ENCODE measurements at regions not wholly inside any gene's neighbourhood (a gene's known extent, or its start where the extent isn't known, plus 50 kb on each side); places are given as distances from the start of the nearest gene placed in this dataset.

DNA sequence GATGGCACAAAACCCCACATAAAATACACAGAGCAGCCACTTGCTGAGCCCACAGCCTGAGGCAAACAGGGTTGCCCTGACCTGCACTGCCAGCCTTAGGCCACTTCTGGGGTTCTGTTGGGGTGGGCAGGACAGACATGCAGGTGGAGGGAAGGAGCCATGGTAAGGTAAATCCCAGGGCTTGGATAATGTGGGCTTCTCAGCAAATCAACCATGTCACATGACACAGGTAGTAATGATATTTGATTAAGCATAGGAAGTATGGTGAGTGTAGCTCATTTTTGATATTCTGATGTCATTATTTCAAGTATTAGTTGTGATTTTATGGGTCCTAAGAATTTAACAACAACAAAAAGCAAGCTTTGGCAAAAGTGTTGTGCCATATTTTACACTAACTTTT lies 124.6 kb downstream of the FOXA2 start:
- Histone ChIP-seq H3K79me2 (ENCODE audit: control insufficient read depth in 1 of 2, insufficient read depth in 2 of 2, low read length in 2 of 2) (no peaks in the 10 kb centered on the region), H3K4me3 (ENCODE audit: extremely low read depth in 1 of 4, insufficient read depth in 2 of 4, low read depth in 3 of 4, low read length in 4 of 4) (no peak overlapping the region), H3K23me2 (ENCODE audit: low read depth, low read length) (no peaks in the 10 kb centered on the region), H3K79me1 (ENCODE audit: low read depth, low read length) (no peaks in the 10 kb centered on the region), H3K4me2 (ENCODE audit: insufficient read depth in 1 of 2, low read depth in 2 of 2, low read length in 2 of 2) (no peak overlapping the region), H3K23ac (ENCODE audit: insufficient read length) (no peak overlapping the region), H4K8ac (ENCODE audit: extremely low read depth, insufficient read depth, low read length) (no peak overlapping the region), H2BK15ac (ENCODE audit: low read length) (no peak overlapping the region), H3K27ac (ENCODE audit: low read depth, low read length) (no peak overlapping the region), H2BK5ac (ENCODE audit: low read depth, low read length) (no peak overlapping the region), H3K4ac (replicated peaks; ENCODE audit: insufficient read length, low read depth, low read length) (no peak overlapping the region), H3K9me3 (ENCODE audit: insufficient read depth in 2 of 2, low read depth in 1 of 2, low read length in 1 of 2) (no peaks in the 10 kb centered on the region), H3K27me3 (replicated peaks in 1 of 4; ENCODE audit: control insufficient read depth in 3 of 4, extremely low read depth in 1 of 4, insufficient read depth in 3 of 4, low read length in 3 of 4) (peaks cover 19 to 58% (median 47%) of the 10 kb centered on the region in 4 experiments), H2BK12ac (ENCODE audit: low read depth, low read length) (no peak overlapping the region), H3K18ac (ENCODE audit: extremely low read depth, low read length) (no peak overlapping the region), H3K4me1 (replicated peaks in 1 of 4; ENCODE audit: control insufficient read depth in 3 of 4, insufficient read depth in 4 of 4, low read length in 3 of 4) (peaks cover 5 to 15% (median 10%) of the 10 kb centered on the region in 4 experiments), H4K20me1 (replicated peaks in 1 of 2; ENCODE audit: control insufficient read depth in 1 of 2, insufficient read depth in 2 of 2, low read length in 2 of 2) (peaks cover 2 to 5% of the 10 kb centered on the region in 2 experiments), H3K14ac (ENCODE audit: insufficient read length) (no peak overlapping the region), H3K56ac (replicated peaks; ENCODE audit: insufficient read length, low read depth, low read length) (no peak overlapping the region), H4K5ac (ENCODE audit: insufficient read length, low read depth, low read length) (no peak overlapping the region), H2BK20ac (ENCODE audit: low read length) (no peak overlapping the region), H2AK5ac (ENCODE audit: low read depth, low read length) (no peak overlapping the region), H2BK120ac (replicated peaks; ENCODE audit: low read depth, low read length) (no peak overlapping the region), H3K9ac (replicated peaks in 1 of 4; ENCODE audit: extremely low read depth in 1 of 4, low read depth in 3 of 4, low read length in 3 of 4) (no peak overlapping the region), H3K36me3 (ENCODE audit: control insufficient read depth in 2 of 4, insufficient read depth in 4 of 4, low read length in 3 of 4) (no peaks in the 10 kb centered on the region), H2AFZ (ENCODE audit: low read length) (no peak overlapping the region), H4K91ac (replicated peaks; ENCODE audit: insufficient read length, low read length) (no peak overlapping the region)
- CTCF ChIA-PET (ENCODE audit: partially characterized antibody) = interaction anchor here (0.7 to 7.6 kb wide), 4 partner anchors 21 to 126 kb away, joined by 3 to 36 read pairs (median 4); no protein-coding TSS in a partner anchor
- POLR2A ChIA-PET (ENCODE audit: partially characterized antibody) = no interaction called here
- FAIRE-seq (no peak), DNase-seq (ENCODE audit: low read depth in 1 of 2, low spot score in 2 of 2) (no peak)
- TF ChIP-seq SP4 (IDR thresholded peaks at IDR 0.05; ENCODE audit: low read length) (no peak), SIX5 (IDR thresholded peaks at IDR 0.05; ENCODE audit: low read depth, low read length) (no peak), ASH2L (IDR thresholded peaks at IDR 0.05; ENCODE audit: low read length) (no peak), HDAC2 (IDR thresholded peaks at IDR 0.05; ENCODE audit: borderline replicate concordance in 1 of 2, low read depth in 2 of 2, low read length in 2 of 2) (no peak), JUND (IDR thresholded peaks at IDR 0.05; ENCODE audit: low read length) (no peak), ZNF274 (IDR thresholded peaks at IDR 0.05; ENCODE audit: borderline replicate concordance, extremely low read depth, low read length) (no peak), SP1 (IDR thresholded peaks at IDR 0.05; ENCODE audit: low read depth, low read length) (no peak), HDAC6 (IDR thresholded peaks at IDR 0.05; ENCODE audit: low read depth, low read length) (no peak), PHF8 (conservative IDR thresholded peaks at IDR 0.05; ENCODE audit: low read depth, low read length) (no peak), CBX5 (IDR thresholded peaks at IDR 0.05; ENCODE audit: low read depth, low read length) (no peak)
- TF ChIP-seq, protein P1, sequence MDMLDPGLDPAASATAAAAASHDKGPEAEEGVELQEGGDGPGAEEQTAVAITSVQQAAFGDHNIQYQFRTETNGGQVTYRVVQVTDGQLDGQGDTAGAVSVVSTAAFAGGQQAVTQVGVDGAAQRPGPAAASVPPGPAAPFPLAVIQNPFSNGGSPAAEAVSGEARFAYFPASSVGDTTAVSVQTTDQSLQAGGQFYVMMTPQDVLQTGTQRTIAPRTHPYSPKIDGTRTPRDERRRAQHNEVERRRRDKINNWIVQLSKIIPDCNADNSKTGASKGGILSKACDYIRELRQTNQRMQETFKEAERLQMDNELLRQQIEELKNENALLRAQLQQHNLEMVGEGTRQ (IDR thresholded peaks at IDR 0.05; ENCODE audit: low read length) = no peak
- TF ChIP-seq, protein P2, sequence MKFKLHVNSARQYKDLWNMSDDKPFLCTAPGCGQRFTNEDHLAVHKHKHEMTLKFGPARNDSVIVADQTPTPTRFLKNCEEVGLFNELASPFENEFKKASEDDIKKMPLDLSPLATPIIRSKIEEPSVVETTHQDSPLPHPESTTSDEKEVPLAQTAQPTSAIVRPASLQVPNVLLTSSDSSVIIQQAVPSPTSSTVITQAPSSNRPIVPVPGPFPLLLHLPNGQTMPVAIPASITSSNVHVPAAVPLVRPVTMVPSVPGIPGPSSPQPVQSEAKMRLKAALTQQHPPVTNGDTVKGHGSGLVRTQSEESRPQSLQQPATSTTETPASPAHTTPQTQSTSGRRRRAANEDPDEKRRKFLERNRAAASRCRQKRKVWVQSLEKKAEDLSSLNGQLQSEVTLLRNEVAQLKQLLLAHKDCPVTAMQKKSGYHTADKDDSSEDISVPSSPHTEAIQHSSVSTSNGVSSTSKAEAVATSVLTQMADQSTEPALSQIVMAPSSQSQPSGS (IDR thresholded peaks at IDR 0.05; ENCODE audit: low read length) = no peak
- TF ChIP-seq, protein P3, sequence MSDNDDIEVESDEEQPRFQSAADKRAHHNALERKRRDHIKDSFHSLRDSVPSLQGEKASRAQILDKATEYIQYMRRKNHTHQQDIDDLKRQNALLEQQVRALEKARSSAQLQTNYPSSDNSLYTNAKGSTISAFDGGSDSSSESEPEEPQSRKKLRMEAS (IDR thresholded peaks at IDR 0.05) = no peak

Measured in H1 (cell line).